22Rv1 (cell line): ENCODE measurements at regions not wholly inside any gene's neighbourhood (a gene's known extent, or its start where the extent isn't known, plus 50 kb on each side); places are given as distances from the start of the nearest gene placed in this dataset.

Source experiments
- ZFX ChIP-seq: fragments of 450-650 bp; IDR thresholded peaks from 2 replicates; pipeline ENCODE4 v1.6.1; 2017; ENCODE audit warnings: antibody characterized with exemption, borderline replicate concordance
- TF ChIP-seq, protein P1 (sequence below): fragments of 450-650 bp; IDR thresholded peaks from 2 replicates; pipeline ENCODE4 v1.5.1; 2017; ENCODE audit warnings: mild to moderate bottlenecking

DNA sequence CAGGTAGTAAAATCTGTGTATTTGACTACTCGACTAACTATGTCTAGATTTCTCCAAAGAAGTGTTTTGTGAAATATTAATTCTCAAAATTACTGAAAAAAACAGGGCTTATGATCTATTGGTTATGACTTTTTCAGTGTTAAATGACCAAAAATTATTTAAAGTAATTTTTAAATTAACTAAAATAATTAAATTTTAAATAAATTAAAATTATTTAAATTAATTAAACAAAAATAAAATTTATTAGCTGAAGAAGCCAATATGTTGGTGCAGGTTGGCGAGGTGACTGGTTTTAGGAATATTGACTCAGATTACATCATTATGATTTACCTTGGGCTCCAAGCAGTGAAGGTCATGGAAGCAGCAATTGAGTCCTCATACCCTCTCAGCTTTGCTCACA, 483.2 kb downstream of the PTPRC start:
- TF ChIP-seq, protein P1, sequence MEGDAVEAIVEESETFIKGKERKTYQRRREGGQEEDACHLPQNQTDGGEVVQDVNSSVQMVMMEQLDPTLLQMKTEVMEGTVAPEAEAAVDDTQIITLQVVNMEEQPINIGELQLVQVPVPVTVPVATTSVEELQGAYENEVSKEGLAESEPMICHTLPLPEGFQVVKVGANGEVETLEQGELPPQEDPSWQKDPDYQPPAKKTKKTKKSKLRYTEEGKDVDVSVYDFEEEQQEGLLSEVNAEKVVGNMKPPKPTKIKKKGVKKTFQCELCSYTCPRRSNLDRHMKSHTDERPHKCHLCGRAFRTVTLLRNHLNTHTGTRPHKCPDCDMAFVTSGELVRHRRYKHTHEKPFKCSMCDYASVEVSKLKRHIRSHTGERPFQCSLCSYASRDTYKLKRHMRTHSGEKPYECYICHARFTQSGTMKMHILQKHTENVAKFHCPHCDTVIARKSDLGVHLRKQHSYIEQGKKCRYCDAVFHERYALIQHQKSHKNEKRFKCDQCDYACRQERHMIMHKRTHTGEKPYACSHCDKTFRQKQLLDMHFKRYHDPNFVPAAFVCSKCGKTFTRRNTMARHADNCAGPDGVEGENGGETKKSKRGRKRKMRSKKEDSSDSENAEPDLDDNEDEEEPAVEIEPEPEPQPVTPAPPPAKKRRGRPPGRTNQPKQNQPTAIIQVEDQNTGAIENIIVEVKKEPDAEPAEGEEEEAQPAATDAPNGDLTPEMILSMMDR: no peak
- no peak for TF ChIP-seq ZFX
